8988T (cell line): ENCODE measurements at regions not wholly inside any gene's neighbourhood (a gene's known extent, or its start where the extent isn't known, plus 50 kb on each side); places are given as distances from the start of the nearest gene placed in this dataset.
"Not testable (repeated sequence)": the region's sequence is repeated elsewhere in the genome, so short reads cannot be mapped to it uniquely, and the experiment has no call there.

Experiments used
- DNase-seq: peaks from one replicate; pipeline ENCODE4 v3.0.0; 2011

DNA sequence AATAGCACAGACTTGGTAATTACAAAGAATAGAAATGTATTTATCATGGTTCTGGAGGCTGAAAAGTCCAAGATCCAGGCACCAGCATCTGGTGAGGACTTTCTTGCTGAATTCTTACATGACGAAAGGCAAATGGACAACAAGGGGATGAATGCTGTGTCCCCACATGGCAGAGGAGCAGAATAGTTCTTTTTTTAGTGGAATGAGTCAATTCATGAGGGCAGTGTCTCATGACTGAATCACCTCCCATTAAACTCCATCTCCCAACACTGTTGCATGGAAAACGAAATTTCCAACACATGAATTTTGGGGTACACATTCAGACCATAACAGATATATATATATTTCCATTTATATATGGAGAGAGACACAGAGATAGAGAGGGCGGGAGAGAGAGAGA, 628.3 kb downstream of the TRIML1 start:
- DNase-seq, result no peak

DNA sequence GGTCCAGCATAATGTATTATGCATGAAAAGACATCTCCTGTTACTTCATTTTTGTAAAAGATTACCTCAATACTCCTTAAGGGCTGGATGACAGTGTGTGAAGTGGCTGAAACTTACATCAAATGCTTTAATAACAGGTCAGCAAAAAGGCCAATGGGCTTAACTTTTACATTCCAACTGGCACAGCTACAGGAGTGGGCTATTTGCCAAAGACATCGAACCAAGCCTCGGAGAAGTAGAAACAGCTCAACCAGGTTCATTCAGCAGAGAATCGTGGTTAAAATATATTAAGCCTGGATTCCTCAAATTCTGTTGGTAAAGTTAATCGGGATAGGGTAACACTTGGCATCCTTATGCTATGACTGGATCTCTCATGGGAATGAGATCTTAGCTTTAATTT, 639.7 kb downstream of the TRIML1 start:
- DNase-seq, result no peak

DNA sequence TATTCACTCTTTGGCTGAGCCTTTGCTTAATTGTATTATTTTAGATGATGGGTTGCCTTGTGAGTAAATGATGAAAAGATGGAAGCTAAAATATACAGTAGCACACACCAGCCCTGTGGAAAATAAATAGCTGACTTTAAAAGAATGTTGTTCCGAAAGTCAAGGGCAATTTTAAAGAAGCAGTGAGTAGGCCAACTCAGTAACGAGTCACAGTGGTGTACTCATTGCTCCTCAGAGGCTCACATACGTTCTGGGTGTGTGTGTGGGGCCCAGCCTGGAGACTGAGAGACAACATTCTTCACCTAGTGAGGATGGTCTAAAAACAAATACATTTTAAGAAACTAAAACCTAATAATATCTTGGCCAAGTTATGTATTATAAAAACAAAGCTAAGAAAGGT, 640.3 kb downstream of the TRIML1 start:
- no peak for DNase-seq

DNA sequence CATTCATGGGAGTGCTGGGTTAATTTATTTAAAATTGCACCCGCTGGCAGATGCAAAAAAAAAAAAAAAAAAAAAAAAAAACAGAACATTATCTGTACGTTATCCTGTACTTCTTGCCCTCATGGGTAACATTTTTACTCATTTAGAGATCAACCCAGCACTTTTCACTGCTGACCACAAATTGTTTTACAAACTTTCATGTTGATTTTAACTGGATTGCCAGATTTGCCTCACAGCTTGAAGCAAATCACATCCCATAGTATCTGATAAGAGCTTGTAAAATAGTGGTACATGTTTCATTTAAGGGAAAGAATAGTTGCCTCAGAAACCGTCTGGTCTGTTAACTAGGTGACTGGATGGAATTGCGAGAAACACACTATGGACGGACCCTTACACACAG, 640.8 kb downstream of the TRIML1 start:
- no peak for DNase-seq

DNA sequence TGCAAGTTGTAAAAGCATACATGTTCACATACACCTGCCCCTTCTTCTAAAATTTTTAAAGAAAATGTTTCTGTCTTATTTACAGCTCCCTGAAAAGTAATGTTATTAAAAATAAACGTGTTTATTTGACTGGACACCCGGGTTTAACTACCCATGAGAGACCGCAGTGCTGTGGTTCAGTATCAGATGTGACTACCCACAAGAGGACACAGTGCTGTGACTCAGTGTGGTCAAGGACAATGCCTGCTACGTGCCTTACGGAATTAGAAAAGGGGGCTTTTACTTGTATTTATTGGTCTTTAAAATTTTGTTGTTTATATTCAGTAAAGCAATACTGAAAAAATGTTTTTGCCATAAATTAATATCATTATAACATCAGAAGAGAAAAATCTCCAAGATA, 641.4 kb downstream of the TRIML1 start:
- no peak for DNase-seq

DNA sequence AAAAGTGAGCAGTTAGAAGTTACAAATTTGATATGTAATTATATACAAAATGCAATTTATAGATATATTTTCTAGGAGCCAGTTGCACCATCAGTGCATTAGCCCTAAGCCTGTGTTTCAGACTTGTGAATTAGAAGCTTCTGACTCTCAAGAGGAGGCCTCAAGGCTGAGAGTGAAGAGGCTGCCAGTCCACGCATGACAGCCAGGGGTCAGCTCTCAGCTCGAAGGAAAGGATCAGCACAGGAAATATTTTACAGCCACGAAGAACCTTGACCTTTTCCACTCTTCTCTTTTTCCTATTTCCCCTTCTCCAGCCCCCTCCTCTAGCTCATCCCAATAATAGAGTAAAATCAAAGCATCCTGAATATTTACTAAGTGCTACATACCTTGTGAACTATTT, 642.4 kb downstream of the TRIML1 start:
- DNase-seq, result no peak

DNA sequence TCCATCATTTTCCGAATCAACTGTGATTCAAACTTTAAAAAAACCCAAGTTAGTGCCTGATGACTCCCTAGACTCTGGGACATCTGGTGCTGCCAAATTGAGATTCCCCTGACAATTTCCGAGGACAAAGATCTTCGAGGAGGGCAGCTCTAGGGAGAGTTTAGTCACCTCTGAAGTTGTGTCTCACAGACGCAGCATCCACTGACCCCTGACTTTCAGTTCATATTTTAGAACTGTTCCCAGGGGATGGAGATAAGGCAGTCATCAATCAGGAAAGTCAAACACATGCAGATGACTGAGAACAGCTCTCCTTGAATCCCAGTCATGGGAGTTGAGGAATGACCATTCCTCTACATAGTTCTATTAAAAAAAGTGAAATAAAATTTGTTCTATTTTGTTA, 643.9 kb downstream of the TRIML1 start:
- DNase-seq, result no peak

DNA sequence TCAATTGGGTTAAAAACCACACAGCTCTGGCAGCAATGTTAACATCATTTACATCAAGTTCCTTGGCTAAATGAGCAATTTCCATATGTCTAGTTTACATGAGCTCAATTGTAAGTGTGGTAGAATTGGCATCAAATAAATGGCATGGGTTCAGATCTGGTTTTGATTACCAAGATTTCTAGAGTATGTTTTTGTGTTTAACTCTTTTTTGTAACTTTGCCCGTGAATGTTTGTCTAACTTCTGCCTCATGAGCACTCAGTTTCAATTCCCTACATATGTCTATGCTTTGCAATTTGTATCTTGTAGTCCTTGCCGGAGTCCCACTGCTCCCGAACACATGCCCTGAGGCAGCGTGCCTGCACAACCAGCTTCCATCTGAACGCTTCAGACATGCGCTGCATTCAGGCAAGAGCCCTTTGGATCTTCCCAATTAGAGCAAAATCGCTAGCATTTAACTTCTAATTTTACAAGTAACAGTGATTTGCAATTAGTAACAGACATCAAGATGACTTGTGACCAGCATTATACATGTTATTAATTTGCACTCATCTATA, 644.4 kb downstream of the TRIML1 start:
- DNase-seq, result no peak

DNA sequence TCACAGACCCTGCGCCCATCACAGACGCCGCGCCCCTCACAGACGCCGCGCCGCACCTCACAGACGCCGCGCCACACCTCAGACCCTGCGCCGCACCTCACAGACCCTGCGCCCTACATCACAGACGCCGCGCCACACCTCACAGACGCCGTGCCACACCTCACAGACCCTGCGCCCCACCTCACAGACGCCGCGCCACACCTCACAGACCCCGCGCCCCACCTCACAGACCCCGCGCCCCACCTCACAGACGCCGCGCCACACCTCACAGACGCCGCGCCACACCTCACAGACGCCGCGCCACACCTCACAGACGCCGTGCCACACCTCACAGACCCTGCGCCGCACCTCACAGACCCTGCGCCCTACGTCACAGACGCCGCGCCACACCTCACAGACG, 657.4 kb downstream of the TRIML1 start:
- not testable (repeated sequence) for DNase-seq

DNA sequence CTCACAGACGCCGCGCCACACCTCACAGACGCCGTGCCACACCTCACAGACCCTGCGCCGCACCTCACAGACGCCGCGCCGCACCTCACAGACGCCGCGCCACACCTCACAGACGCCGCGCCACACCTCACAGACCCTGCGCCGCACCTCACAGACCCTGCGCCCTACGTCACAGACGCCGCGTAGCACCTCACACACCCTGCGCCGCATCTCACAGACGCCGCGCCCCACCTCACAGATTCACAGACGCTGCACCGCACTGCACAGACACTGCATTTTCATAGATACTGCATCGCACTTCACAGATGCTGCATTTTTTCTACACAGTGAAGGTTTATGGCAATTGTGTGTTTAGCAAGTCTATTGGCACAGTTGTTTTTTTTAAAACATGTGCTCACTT, 657.8 kb downstream of the TRIML1 start:
- DNase-seq, result not testable (repeated sequence)

DNA sequence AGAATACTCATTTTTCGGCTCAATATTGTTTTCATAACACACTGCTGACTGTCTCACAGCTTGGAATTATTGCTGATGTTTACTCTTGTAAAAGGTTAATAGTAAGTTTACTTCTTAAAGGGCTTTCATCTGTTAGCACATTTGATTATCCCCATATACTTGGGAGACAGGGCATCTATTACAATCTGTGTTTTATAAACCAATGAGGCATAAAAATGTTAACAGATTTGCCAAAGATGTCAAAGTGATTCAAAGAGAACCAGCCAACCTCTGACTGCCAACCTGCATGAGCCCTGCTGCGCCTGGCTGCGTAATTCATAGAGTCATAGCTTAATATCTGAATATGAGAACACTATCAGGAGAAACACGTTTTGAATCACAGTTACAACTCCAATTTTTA, 665.6 kb downstream of the TRIML1 start:
- no peak for DNase-seq

DNA sequence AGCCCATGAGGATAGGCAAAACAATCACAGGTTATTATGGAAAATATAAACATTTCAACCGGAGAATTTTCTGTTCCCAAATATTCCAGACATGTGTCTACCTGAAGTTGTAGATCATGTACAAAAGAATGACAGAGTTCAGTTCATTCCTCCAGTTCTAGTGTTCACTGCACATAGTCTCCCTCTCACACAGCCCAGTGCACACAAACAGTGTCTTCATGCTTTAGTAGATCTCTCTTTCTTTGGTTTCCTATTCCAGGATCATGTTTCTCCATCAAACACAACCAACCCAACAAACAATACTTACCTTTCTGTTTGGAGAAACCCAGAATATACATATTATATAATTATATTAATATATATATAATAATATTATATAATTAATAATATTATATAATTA, 671.9 kb downstream of the TRIML1 start:
- no peak for DNase-seq

DNA sequence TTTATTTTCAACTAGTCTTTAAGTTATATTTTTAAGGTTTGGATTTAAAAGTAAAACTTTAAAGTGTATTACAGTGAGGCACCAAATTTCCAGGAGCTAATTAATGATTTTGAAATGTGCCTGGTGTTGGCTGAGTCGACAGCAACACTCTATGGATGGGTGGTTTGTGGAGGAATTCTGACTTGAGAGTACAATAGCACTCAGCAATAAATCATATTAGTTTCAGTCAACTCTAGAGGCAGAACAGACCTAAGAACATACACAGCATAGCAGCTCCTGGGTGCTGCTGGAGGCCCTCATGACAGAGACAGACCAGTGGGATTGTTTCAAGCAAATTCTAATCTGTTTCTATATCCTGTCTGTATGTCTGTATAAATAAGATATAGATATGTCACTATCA, 673.4 kb downstream of the TRIML1 start:
- DNase-seq, result no peak

DNA sequence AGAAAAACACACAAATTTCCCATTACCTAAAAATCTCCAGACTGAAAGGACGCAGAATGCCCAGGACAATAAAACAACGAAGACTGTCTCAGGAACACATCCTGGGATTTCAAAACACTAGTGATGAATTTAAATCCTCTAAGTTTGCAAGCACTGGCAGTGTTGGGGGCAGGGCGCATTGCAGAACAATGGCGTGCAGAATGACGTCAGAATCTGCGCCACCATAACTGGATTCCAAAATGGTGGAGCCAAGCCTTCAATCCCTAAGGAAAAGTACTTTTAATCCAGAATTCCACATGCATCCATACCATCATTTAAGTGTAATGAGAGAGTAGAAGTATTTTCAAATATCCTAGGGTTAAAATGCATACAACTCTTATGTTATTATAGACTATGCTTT, 679.1 kb downstream of the TRIML1 start:
- DNase-seq, result no peak

DNA sequence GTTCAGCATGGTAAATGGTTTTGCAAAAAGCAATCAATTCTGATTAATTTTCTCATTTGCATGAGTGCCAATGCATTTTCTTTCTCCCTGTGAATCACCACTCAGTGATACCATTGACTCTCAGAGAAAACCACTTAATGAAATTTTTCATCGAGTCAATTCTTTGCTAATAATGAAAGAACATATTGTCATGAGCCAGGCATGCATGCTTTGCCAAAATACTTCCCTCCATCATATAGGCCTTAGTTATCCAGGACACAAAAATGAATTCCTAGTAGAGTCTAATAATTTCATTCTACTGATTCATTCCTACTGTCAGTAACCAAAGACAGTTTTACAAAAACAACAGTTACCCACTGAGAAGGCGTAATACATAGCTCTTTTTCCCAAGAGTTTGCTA, 680.0 kb downstream of the TRIML1 start:
- no peak for DNase-seq

DNA sequence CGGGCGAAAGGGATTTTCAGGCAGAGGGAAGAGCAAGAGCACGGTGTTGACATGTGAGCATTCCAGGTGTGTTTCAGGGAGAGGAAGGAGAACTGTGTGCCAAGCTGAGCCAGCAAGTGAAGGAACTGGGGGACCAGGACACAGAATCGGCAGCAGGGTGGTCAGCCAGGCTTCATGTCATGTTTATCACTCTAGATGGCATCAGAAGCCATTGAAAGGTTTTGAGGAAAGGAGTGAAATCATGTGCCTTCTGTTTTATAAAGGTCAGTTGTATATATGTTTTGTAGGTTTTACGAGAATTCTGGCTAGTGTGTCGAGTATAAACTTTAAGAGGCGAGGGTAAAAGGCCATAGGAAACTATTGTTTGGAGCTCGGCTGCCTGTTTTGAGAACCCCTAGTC, 682.3 kb downstream of the TRIML1 start:
- DNase-seq, result no peak

DNA sequence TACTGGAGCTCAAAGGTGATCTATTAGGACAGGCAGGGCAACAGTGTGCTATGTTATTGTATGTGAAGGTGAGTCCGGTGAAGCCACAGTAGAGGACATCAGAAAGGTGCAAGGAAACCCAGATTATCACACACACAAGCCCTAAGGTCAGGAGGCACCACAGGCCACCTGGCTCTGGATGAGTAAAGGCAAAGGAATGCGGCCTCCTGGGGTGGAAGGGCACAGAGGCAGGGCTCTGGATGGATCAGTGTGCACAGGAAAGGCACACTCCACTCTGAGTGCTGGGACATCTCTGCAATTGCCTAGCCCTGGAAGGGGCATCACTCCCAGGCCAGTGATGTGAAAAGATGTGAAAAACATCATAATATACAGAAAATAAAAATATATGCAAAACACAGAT, 683.5 kb downstream of the TRIML1 start:
- peak; percentile 26 for DNase-seq

DNA sequence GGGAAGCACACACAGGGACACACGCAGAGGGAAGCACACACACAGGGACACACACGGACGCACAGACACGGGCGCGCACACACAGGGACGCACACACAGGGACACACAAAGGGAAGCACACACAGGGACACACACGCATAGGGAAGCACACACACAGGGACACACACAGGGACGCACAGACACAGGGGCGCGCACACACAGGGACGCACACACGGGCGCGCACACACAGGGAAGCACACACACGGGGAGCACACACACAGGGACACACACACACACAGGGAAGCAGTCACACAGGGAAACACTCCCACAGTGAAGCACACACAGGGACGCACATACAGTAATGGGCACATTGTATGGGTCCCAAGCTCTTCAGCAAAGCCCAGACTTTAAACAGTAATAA, 685.3 kb downstream of the TRIML1 start:
- no peak for DNase-seq

DNA sequence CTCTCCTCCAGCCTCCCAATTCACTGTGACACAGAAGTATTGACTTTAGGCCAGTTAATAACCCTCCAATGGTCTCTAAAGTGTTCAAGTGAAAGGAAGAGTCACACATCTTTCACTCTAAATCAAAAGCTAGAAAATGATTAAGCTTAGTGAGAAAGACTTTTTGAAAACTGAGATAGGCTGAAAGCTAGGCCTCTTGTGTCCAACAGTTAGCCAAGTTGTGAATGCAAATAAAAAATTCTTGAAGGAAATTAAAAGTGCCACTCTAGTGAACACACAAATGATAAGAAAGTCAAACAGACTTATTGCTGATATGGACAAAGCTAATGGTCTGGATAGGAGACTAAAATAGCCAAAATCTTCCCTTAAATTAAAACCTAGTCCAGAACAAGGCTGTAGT, 687.2 kb downstream of the TRIML1 start:
- DNase-seq, result no peak

DNA sequence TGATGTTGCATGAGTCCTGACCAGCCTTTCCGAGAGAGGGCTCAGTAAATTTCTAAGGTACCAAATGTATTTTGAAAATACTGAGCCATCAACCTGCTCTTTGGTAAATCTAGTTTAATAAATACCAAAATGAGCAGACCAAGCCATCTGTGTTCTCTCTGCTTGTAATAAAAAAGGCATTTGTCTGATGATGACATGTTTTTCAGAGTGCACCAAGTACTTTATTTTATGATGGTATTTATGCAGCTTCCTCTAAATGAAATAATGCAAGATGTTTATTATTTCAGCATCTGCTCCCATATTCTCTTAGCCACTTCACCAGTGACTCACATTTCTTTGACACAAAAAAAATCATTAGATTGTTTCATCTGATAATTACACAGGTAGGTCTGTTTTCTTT, 700.5 kb downstream of the TRIML1 start:
- DNase-seq, result no peak

DNA sequence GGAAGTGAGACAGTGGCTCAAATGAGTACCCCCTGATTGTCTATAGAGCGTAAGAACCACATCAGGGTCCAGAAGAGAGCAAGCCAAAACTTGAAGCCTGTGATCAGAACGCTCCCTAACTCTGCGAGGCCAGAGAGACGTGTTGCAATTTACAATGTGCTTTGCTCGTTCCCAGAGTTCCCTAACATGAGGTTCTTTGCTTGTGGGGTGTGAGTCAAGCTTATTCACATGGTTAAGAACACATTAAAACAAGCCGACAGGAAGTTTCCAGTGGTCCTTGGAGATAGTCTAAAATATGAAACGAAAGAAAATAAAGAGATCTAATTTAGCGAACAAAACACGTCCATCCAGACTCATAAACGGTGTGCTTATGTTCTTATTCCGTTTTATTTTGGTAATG, 702.3 kb downstream of the TRIML1 start:
- no peak for DNase-seq

DNA sequence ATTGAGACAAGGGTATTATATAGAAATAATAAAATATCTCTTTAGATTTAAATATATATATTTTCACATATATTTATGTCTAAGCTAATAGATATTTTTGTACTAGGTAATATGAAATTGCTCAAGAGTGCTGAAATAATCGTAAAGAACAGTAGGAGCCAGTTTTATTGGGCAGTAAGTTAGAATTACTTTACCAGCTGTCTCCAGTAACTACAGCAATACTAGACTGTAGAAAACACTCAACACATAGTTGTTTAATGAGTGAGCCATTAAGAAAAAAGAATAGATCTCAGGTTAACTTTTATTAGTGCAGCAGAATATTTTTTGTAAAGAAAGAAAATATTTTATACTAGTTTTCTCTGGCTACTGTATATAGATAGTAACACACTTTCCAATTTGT, 715.2 kb downstream of the TRIML1 start:
- DNase-seq, result no peak

DNA sequence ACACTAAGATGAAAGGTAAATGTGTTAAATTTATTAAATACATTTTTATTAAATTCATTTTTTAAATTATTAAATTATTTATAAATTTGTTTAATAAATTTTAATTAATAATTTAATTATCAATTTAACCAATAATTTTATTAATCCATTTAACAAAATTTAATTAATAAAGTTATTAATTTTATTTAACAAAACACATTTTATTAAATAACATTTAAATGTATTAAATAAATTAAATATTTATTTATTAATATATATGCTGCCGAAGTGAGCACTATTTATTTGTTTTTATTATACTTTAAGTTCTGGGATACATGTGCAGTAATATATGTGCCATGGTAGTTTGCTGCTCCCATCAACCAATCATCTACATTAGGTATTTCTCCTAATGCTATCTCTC, 719.5 kb downstream of the TRIML1 start:
- no peak for DNase-seq

DNA sequence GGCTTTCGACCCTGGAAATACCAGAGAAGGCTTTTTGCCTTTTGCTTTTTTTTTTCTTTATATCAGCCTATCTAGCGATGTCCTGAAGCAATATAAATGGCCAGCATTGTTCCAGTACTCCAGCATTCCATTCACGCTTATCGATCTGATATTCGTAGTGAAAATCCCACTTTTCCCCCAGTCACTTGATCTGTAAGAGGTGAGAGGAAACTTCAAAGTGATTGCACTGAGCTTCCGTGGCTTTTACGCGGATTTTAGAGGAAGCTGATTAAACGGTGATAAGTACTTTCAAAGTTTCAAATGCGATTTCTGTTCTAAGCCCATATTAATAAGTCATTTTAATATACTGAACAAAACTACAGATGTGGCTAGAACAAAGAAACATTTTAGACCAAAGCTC, 725.5 kb downstream of the TRIML1 start:
- DNase-seq, result no peak

DNA sequence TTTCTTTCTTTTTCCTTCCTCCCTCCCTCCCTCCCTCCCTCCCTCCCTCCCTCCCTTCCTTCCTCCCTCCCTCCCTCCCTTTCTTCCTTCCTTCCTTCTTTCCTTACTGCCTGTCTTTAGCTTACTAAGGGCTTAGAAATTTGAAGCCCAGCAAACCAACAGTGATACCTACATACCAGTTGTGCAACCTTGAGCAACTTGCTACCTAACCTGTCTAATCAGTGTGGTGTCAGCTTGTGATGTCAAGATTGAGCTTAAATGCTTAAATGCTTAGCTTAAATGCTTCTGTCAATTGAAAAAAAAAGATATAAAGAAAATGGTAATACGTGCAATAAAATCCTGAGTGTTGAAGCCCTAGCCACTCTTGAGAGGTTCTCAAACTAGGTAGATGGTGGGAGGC, 728.6 kb downstream of the TRIML1 start:
- no peak for DNase-seq

DNA sequence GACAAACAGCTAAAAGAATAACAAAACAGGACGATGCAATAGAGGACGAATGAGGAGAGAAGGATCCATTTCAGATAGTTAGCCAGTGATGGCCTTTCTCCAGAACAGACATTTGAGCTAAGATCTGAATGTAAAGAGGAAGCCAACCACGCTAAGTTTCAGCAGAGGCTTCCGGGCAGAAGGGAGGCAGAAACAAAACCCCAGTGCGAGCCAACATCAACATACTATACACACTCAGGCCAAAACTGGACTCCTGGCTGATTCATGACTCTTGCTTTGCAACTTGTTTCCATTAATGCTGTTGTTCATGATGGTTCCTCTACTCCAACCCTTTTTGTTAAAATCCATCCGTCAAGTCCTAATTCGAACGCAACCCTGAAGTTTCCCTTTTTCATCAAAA, 730.3 kb downstream of the TRIML1 start:
- no peak for DNase-seq
